ENCODE measurements at regions not wholly inside any gene's neighbourhood (a gene's known extent, or its start where the extent isn't known, plus 50 kb on each side); places are given as distances from the start of the nearest gene placed in this dataset.
"Not testable (repeated sequence)": the region's sequence is repeated elsewhere in the genome, so short reads cannot be mapped to it uniquely, and the experiment has no call there.

DNA sequence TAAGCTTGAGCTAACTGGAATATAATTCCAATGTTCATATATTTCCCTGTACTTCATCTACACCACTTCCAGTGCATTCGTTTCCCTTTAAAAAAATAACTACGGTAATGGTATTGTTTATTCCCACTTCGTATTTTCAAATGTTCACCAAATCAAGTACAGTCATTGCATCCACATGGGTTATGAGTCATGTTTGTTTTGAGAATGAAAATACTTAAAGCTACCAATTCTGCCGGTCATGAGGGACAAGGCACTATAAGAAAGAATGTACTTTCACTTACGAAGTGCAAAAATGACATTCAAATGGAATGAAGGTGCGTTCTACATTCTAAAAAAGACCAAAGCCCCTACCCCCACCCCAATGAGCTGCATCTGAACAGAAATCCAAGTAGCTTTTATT lies 174.4 kb upstream of the FGF13 start:
- H3K4me3 ChIP-seq (ENCODE audit: low read depth in 1 of 2, low read length in 2 of 2) = no peak overlapping the region
- H3K9me3 ChIP-seq (ENCODE audit: control insufficient read depth in 1 of 2, low read length in 2 of 2) = no peaks in the 10 kb centered on the region
- no peak overlapping the region for H3K27ac ChIP-seq (ENCODE audit: low read length)
- H3K27me3 ChIP-seq (ENCODE audit: low read depth, low read length) = no peaks in the 10 kb centered on the region
- H3K4me1 ChIP-seq (ENCODE audit: control insufficient read depth in 1 of 2, insufficient read depth in 2 of 2, low read length in 2 of 2) = no peaks in the 10 kb centered on the region
- H3K36me3 ChIP-seq (ENCODE audit: control insufficient read depth in 1 of 2, insufficient read depth in 2 of 2, low read length in 2 of 2) = no peaks in the 10 kb centered on the region

DNA sequence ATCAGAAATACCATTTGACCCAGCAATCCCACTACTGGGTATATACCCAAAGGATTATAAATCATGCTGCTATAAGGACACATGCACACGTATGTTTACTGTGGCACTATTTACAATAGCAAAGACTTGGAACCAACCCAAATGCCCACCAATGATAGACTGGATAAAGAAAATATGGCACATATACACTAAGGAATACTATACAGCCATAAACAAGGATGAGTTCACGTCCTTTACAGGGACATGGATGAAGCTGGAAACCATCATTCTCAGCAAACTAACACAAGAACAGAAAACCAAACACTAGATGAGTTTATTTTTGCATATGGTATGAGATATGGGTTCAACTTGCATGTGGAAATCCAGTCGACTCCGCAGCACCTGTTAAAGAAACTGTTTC lies 168.8 kb upstream of the FGF13 start:
- H3K4me3 ChIP-seq (ENCODE audit: low read depth in 1 of 2, low read length in 2 of 2); H3K27me3 ChIP-seq (ENCODE audit: low read depth, low read length); H3K4me1 ChIP-seq (ENCODE audit: control insufficient read depth in 1 of 2, insufficient read depth in 2 of 2, low read length in 2 of 2); H3K36me3 ChIP-seq (ENCODE audit: control insufficient read depth in 1 of 2, insufficient read depth in 2 of 2, low read length in 2 of 2); H3K27ac ChIP-seq (ENCODE audit: low read length); H3K9me3 ChIP-seq (ENCODE audit: control insufficient read depth in 1 of 2, low read length in 2 of 2): not testable (repeated sequence)

DNA sequence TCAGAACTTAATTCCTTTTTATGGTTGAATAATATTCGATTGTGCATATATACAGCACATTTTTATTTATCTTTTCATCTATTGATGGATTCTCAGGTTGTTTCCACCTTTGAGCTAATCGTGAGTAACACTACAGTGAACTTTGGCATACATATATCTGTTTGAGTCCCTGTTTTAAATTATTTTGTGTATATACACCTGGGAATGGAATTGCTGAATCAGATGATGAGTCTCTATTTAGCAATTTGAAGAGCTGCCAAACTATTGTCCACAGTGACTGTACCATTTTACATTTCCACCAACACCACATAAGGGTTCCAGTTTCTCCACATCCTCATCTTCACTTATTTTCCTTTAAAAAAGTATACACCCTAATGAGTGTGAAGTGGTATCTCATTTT lies 166.2 kb upstream of the FGF13 start:
- no peaks in the 10 kb centered on the region for H3K4me1 ChIP-seq (ENCODE audit: control insufficient read depth in 1 of 2, insufficient read depth in 2 of 2, low read length in 2 of 2)

DNA sequence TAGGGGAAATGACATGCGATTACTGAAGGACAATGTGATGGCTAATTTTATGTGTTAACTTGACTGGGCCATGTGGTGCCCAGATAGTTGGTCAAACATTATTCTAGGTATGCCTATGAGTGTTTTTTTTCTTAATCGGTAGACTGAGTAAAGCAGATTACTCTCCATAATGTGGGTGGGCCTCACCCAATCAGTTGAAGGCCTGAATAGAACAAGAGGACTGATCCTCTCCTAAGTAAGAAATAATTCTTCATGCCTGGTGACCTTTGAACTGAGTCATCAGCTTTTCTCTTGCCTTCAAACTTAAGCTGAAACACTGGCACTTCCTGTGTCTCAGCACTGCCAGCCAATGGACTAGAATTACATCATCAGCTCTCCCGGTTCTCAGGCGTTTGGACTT lies 164.0 kb upstream of the FGF13 start:
- Histone ChIP-seq H3K9me3 (ENCODE audit: control insufficient read depth in 1 of 2, low read length in 2 of 2) (no peaks in the 10 kb centered on the region), H3K36me3 (ENCODE audit: control insufficient read depth in 1 of 2, insufficient read depth in 2 of 2, low read length in 2 of 2) (no peaks in the 10 kb centered on the region), H3K27me3 (ENCODE audit: low read depth, low read length) (no peaks in the 10 kb centered on the region), H3K4me1 (ENCODE audit: control insufficient read depth in 1 of 2, insufficient read depth in 2 of 2, low read length in 2 of 2) (no peaks in the 10 kb centered on the region), H3K27ac (ENCODE audit: low read length) (no peak overlapping the region), H3K4me3 (ENCODE audit: low read depth in 1 of 2, low read length in 2 of 2) (no peak overlapping the region)

More for the DNA sequence above, 166.2 kb upstream of the FGF13 start:
- H3K4me3 ChIP-seq (ENCODE audit: low read depth in 1 of 2, low read length in 2 of 2) = no peak overlapping the region
- no peaks in the 10 kb centered on the region for H3K27me3 ChIP-seq (ENCODE audit: low read depth, low read length)
- no peaks in the 10 kb centered on the region for H3K9me3 ChIP-seq (ENCODE audit: control insufficient read depth in 1 of 2, low read length in 2 of 2)
- H3K27ac ChIP-seq (ENCODE audit: low read length) = no peak overlapping the region
- H3K36me3 ChIP-seq (ENCODE audit: control insufficient read depth in 1 of 2, insufficient read depth in 2 of 2, low read length in 2 of 2) = no peaks in the 10 kb centered on the region

DNA sequence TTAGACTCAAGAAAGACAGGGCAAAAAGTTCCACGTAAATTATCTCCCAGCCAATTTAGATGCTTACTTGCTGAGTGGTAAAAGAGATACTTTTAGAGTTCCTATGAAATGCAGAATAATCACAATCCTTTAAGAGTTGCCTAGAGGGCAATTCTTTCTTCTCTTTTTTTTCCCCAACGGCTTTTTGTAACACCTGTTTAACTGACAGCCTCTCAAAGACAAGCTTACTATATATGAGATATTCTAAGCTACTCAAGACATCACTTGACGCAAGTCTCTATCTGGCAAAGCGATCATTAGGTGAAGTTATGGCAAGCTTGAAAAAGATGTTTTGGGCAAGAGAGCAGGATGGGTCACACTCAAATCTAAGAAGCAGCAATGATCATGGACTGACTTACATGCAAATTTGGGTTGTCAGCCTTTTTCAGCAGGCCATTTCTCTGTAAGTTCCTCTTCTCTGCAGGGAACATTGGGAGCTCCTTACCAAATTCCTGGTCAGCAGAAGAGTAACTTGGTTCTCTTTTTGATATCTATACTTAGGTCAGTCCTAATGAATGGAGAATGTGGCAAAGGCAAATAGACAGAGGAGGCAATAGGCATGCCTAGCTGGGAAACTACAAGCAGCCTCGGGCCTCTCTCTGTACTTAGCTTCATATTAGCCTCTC lies 162.9 kb upstream of the FGF13 start:
- Histone ChIP-seq H3K4me1 (ENCODE audit: control insufficient read depth in 1 of 2, insufficient read depth in 2 of 2, low read length in 2 of 2) (no peaks in the 10 kb centered on the region), H3K27me3 (ENCODE audit: low read depth, low read length) (no peaks in the 10 kb centered on the region), H3K4me3 (ENCODE audit: low read depth in 1 of 2, low read length in 2 of 2) (no peak overlapping the region), H3K36me3 (ENCODE audit: control insufficient read depth in 1 of 2, insufficient read depth in 2 of 2, low read length in 2 of 2) (no peaks in the 10 kb centered on the region), H3K9me3 (ENCODE audit: control insufficient read depth in 1 of 2, low read length in 2 of 2) (no peaks in the 10 kb centered on the region), H3K27ac (ENCODE audit: low read length) (no peak overlapping the region)

DNA sequence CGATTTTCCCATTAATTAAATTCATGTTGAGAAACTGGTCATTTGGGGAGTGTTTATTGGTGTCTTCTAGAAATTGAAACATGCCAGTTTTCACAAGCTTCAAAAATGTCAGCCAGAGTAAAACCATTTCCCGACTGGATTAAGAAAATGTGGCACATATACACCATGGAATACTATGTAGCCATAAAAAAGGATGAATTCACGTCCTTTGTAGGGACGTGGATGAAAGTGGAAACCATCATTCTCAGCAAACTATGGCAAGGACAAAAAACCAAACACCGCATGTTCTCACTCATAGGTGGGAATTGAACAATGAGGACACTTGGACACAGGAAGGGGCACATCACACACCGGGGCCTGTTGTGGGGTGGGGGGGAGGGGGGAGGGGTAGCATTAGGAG lies 162.1 kb upstream of the FGF13 start:
- not testable (repeated sequence) for H3K9me3 ChIP-seq (ENCODE audit: control insufficient read depth in 1 of 2, low read length in 2 of 2); H3K4me3 ChIP-seq (ENCODE audit: low read depth in 1 of 2, low read length in 2 of 2); H3K27me3 ChIP-seq (ENCODE audit: low read depth, low read length); H3K36me3 ChIP-seq (ENCODE audit: control insufficient read depth in 1 of 2, insufficient read depth in 2 of 2, low read length in 2 of 2); H3K4me1 ChIP-seq (ENCODE audit: control insufficient read depth in 1 of 2, insufficient read depth in 2 of 2, low read length in 2 of 2); H3K27ac ChIP-seq (ENCODE audit: low read length)

DNA sequence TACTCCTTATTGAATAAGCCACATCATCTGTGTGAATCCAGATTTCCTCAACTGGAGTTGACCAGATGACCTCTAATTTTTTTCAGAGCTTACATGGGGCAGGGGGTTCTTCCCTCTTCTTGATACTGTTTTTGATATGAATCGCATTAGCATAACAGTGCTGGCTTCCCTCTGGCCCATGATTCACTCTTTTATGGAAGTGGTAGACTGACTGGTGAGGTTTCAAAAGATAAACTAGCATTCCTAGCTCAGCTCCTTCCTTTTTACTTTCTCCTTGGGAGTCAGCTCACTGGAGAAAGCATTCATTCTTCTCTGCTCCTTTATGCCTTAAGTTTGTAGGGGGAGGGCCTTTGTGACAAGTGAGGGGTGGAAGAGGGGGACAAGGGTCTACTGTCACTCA lies 161.0 kb upstream of the FGF13 start:
- Histone ChIP-seq H3K4me1 (ENCODE audit: control insufficient read depth in 1 of 2, insufficient read depth in 2 of 2, low read length in 2 of 2) (no peaks in the 10 kb centered on the region), H3K9me3 (ENCODE audit: control insufficient read depth in 1 of 2, low read length in 2 of 2) (no peaks in the 10 kb centered on the region), H3K27ac (ENCODE audit: low read length) (no peak overlapping the region), H3K36me3 (ENCODE audit: control insufficient read depth in 1 of 2, insufficient read depth in 2 of 2, low read length in 2 of 2) (no peaks in the 10 kb centered on the region), H3K4me3 (ENCODE audit: low read depth in 1 of 2, low read length in 2 of 2) (no peak overlapping the region), H3K27me3 (ENCODE audit: low read depth, low read length) (no peaks in the 10 kb centered on the region)

DNA sequence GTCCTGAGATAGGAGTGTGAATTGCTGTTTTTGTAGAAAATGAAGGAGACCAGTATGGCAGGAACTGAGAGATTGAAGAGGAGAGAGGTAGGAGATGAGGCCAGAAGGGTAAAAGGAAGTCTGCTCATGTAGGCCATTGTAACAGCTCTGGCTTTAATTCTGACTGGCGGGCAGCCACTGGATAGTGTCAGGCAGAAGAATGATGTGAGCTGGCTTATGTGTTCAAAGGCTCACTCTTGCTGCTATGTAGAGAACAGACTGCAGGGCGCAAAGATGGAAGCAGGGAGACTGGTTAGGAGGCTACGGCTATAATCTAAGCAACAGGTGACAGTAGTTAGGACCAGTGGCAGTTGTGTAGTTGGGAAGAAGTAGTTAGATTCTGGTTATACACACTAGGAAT lies 160.2 kb upstream of the FGF13 start:
- H3K9me3 ChIP-seq (ENCODE audit: control insufficient read depth in 1 of 2, low read length in 2 of 2) = no peaks in the 10 kb centered on the region
- H3K27ac ChIP-seq (ENCODE audit: low read length) = no peak overlapping the region
- H3K36me3 ChIP-seq (ENCODE audit: control insufficient read depth in 1 of 2, insufficient read depth in 2 of 2, low read length in 2 of 2) = no peaks in the 10 kb centered on the region
- H3K4me3 ChIP-seq (ENCODE audit: low read depth in 1 of 2, low read length in 2 of 2) = no peak overlapping the region
- no peaks in the 10 kb centered on the region for H3K4me1 ChIP-seq (ENCODE audit: control insufficient read depth in 1 of 2, insufficient read depth in 2 of 2, low read length in 2 of 2)
- H3K27me3 ChIP-seq (ENCODE audit: low read depth, low read length) = no peaks in the 10 kb centered on the region

DNA sequence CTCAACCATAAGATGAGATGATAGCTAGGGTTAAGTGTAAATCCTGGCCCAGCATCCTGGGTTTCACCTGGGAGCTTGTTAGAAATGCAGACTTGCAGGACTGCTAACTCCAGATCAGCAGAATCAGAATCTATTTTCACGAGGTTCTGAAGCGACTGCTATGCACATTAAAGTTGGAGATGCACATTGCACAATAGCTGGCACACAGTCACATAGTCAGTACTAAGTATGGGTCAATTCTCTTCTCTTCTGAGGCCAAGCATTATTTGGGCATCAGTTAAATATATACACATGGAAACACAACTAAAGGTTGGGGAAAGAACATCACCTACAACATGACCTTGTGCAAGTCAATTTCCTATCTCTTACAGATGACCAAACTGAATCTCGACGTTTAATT lies 155.1 kb upstream of the FGF13 start:
- no peak overlapping the region for H3K4me3 ChIP-seq (ENCODE audit: low read depth in 1 of 2, low read length in 2 of 2)
- no peaks in the 10 kb centered on the region for H3K4me1 ChIP-seq (ENCODE audit: control insufficient read depth in 1 of 2, insufficient read depth in 2 of 2, low read length in 2 of 2)
- H3K9me3 ChIP-seq (ENCODE audit: control insufficient read depth in 1 of 2, low read length in 2 of 2) = no peaks in the 10 kb centered on the region
- H3K36me3 ChIP-seq (ENCODE audit: control insufficient read depth in 1 of 2, insufficient read depth in 2 of 2, low read length in 2 of 2) = no peaks in the 10 kb centered on the region
- no peaks in the 10 kb centered on the region for H3K27me3 ChIP-seq (ENCODE audit: low read depth, low read length)
- H3K27ac ChIP-seq (ENCODE audit: low read length) = no peak overlapping the region

DNA sequence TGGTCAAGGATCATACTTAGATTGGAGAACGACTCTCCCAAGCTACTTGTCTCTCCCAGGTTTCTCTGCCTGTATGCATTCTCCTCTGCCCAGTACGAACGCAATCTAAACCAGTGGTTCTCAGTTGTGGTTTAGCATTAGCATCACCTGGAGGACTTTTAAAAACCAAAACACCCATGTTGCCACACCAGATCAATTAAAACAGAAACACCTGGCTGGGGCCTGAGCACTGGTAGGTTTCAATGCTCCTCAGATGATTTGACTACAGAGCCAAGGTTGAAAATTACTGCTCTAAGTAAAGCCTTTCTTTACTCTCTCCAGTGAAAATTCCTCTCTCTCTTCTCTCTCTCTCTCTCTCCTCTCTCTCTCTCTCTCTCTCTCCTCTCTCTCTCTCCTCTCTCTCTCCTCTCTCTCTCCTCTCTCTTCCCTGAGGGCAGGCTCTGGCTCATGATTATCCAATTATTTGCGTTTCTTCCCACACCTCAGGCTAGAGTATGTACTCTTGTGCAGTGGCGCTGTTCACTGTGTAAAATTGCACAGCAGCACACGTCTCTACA lies 153.7 kb upstream of the FGF13 start:
- no peaks in the 10 kb centered on the region for H3K36me3 ChIP-seq (ENCODE audit: control insufficient read depth in 1 of 2, insufficient read depth in 2 of 2, low read length in 2 of 2)
- no peak overlapping the region for H3K27ac ChIP-seq (ENCODE audit: low read length)
- H3K4me3 ChIP-seq (ENCODE audit: low read depth in 1 of 2, low read length in 2 of 2) = no peak overlapping the region
- no peaks in the 10 kb centered on the region for H3K27me3 ChIP-seq (ENCODE audit: low read depth, low read length)
- no peaks in the 10 kb centered on the region for H3K4me1 ChIP-seq (ENCODE audit: control insufficient read depth in 1 of 2, insufficient read depth in 2 of 2, low read length in 2 of 2)
- no peaks in the 10 kb centered on the region for H3K9me3 ChIP-seq (ENCODE audit: control insufficient read depth in 1 of 2, low read length in 2 of 2)

DNA sequence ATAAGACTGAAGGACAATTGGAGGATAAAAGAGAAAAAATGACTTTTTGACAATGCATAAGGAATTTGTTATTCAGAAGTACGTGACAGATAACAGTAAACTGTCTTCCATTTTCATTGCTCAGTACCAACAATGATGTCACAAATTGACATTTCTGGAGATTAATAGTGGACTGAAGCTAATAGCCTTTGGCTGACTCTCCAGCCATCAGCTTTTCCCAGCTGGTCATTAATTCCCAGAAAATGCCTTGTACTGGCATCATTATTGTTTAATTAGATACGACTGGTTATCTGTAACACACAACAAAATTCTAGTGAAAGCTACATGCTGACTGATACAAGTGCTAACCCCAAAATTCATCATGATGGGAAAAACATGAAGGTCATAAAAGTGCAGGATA lies 147.9 kb upstream of the FGF13 start:
- Histone ChIP-seq H3K9me3 (ENCODE audit: control insufficient read depth in 1 of 2, low read length in 2 of 2) (no peaks in the 10 kb centered on the region), H3K4me3 (ENCODE audit: low read depth in 1 of 2, low read length in 2 of 2) (no peak overlapping the region)

DNA sequence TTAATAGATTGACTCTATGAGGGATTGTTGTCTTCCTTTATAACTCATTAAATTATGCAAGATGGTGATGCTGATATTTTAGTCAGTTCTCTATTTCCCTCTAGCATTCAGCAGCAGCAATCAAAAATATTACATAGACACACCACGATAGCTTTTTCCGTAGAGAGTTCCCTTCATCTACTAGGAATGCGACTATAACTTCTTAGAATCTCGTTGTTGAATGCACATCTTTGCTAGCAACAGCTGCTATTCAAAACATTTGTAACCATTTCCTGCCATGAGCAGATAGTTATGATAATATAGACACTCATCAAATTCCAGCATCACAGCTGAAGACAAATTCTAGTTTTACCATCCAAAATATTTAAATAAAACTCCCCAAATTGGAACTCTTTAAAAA lies 147.4 kb upstream of the FGF13 start:
- H3K4me3 ChIP-seq (ENCODE audit: low read depth in 1 of 2, low read length in 2 of 2) = no peak overlapping the region
- H3K9me3 ChIP-seq (ENCODE audit: control insufficient read depth in 1 of 2, low read length in 2 of 2) = no peaks in the 10 kb centered on the region
- H3K27ac ChIP-seq (ENCODE audit: low read length) = no peak overlapping the region
- no peaks in the 10 kb centered on the region for H3K27me3 ChIP-seq (ENCODE audit: low read depth, low read length)
- no peaks in the 10 kb centered on the region for H3K4me1 ChIP-seq (ENCODE audit: control insufficient read depth in 1 of 2, insufficient read depth in 2 of 2, low read length in 2 of 2)
- H3K36me3 ChIP-seq (ENCODE audit: control insufficient read depth in 1 of 2, insufficient read depth in 2 of 2, low read length in 2 of 2) = no peaks in the 10 kb centered on the region

More for the DNA sequence above, 147.9 kb upstream of the FGF13 start:
- Histone ChIP-seq H3K4me1 (ENCODE audit: control insufficient read depth in 1 of 2, insufficient read depth in 2 of 2, low read length in 2 of 2) (no peaks in the 10 kb centered on the region), H3K27me3 (ENCODE audit: low read depth, low read length) (no peaks in the 10 kb centered on the region), H3K36me3 (ENCODE audit: control insufficient read depth in 1 of 2, insufficient read depth in 2 of 2, low read length in 2 of 2) (no peaks in the 10 kb centered on the region), H3K27ac (ENCODE audit: low read length) (no peak overlapping the region)
